HEK293T (cell line): ENCODE measurements at regions not wholly inside any gene's neighbourhood (a gene's known extent, or its start where the extent isn't known, plus 50 kb on each side); places are given as distances from the start of the nearest gene placed in this dataset.

Experiments
- CTCF ChIA-PET: fragments of 350-600 bp; formaldehyde crosslinking; extraction: SDS; loops from one replicate; lab custom pipeline; 2021; ENCODE audit warnings: antibody characterized with exemption, inconsistent platforms; lab: Yijun Ruan, JAX
- POLR2A ChIA-PET: fragments of 350-600 bp; formaldehyde crosslinking; extraction: SDS; loops from one replicate; lab custom pipeline; 2020; ENCODE audit warnings: antibody characterized with exemption, inconsistent platforms; lab: Yijun Ruan, JAX
- DNase-seq: peaks from one replicate; pipeline ENCODE4 v3.0.0; 2012; ENCODE audit warnings: mixed read lengths; ENCODE audit errors: extremely low spot score
- ARNT ChIP-seq: fragments of 450-650 bp; IDR thresholded peaks from 2 replicates; pipeline ENCODE4 v1.6.1; 2017; ENCODE audit warnings: mild to moderate bottlenecking
- BHLHE40 ChIP-seq: fragments of 450-650 bp; IDR thresholded peaks from 2 replicates; pipeline ENCODE4 v1.6.1; 2016; ENCODE audit warnings: mild to moderate bottlenecking, moderate library complexity, borderline replicate concordance
- CTBP1 ChIP-seq: fragments of 450-650 bp; IDR thresholded peaks from 2 replicates; pipeline ENCODE4 v1.6.1; 2016; ENCODE audit warnings: borderline replicate concordance
- ELF4 ChIP-seq: fragments of 450-650 bp; IDR thresholded peaks from 2 replicates; pipeline ENCODE4 v1.6.1; 2017; ENCODE audit warnings: antibody characterized with exemption
- FOXA1 ChIP-seq: fragments of 450-650 bp; IDR thresholded peaks from 2 replicates; pipeline ENCODE4 v1.6.1; 2016; ENCODE audit warnings: mild to moderate bottlenecking
- FOXK2 ChIP-seq: fragments of 450-650 bp; IDR thresholded peaks from 2 replicates; pipeline ENCODE4 v1.6.1; 2016; ENCODE audit warnings: mild to moderate bottlenecking
- FOXM1 ChIP-seq: fragments of 450-650 bp; IDR thresholded peaks from 2 replicates; pipeline ENCODE4 v1.6.1; 2017; ENCODE audit warnings: mild to moderate bottlenecking, borderline replicate concordance
- HDGF ChIP-seq: fragments of 450-650 bp; IDR thresholded peaks from 2 replicates; pipeline ENCODE4 v1.6.1; 2017; ENCODE audit warnings: antibody characterized with exemption, borderline replicate concordance
- L3MBTL2 ChIP-seq: fragments of 450-650 bp; conservative IDR thresholded peaks from 2 replicates; pipeline ENCODE4 v1.6.1; 2016; ENCODE audit warnings: mild to moderate bottlenecking
- LEF1 ChIP-seq: fragments of 450-650 bp; IDR thresholded peaks from 2 replicates; pipeline ENCODE4 v1.6.1; 2017; ENCODE audit warnings: mild to moderate bottlenecking, borderline replicate concordance
- NFRKB ChIP-seq: fragments of 450-650 bp; IDR thresholded peaks from 2 replicates; pipeline ENCODE4 v1.6.1; 2016; ENCODE audit warnings: mild to moderate bottlenecking, moderate library complexity
- PKNOX1 ChIP-seq: fragments of 450-650 bp; IDR thresholded peaks from 2 replicates; pipeline ENCODE4 v1.6.1; 2016
- SP1 ChIP-seq: fragments of 450-650 bp; IDR thresholded peaks from 2 replicates; pipeline ENCODE4 v1.6.1; 2017
- SUZ12 ChIP-seq: fragments of 450-650 bp; IDR thresholded peaks from 2 replicates; pipeline ENCODE4 v1.6.1; 2016; ENCODE audit warnings: mild to moderate bottlenecking
- TARDBP ChIP-seq: fragments of 450-650 bp; IDR thresholded peaks from 2 replicates; pipeline ENCODE4 v1.6.1; 2016
- ZNF384 ChIP-seq: fragments of 450-650 bp; IDR thresholded peaks from 2 replicates; pipeline ENCODE4 v1.6.1; 2016

- CTCF ChIA-PET = no interaction called here
- POLR2A ChIA-PET = no interaction called here
- no peak for DNase-seq
- no peak for TF ChIP-seq TARDBP
- no peak for TF ChIP-seq FOXM1
- no peak for TF ChIP-seq PKNOX1
- no peak for TF ChIP-seq CTBP1
- no peak for TF ChIP-seq SUZ12
- TF ChIP-seq ELF4 = no peak
- no peak for TF ChIP-seq ARNT
- no peak for TF ChIP-seq HDGF
Measured at GRCh38 chr9:120197605-120198004, 382.4 kb downstream of the CDK5RAP2 start.

- ChIA-PET POLR2A (no interaction called here), CTCF (interaction anchor here (0.6 kb wide), 1 partner anchor 10 kb away, joined by 3 read pairs; no protein-coding TSS in a partner anchor)
- DNase-seq = no peak
- TF ChIP-seq FOXA1 = no peak
- no peak for TF ChIP-seq LEF1
- TF ChIP-seq FOXK2 = no peak
- TF ChIP-seq HDGF = no peak
- TF ChIP-seq PKNOX1 = no peak
Measured at GRCh38 chr9:120191141-120191540, 388.8 kb downstream of the CDK5RAP2 start.

- ChIA-PET CTCF (no interaction called here), POLR2A (no interaction called here)
- no peak for DNase-seq
- no peak for TF ChIP-seq NFRKB
Measured at GRCh38 chr9:120187758-120188157, 392.2 kb downstream of the CDK5RAP2 start.

- DNase-seq = no peak
- ChIA-PET CTCF (no interaction called here), POLR2A (no interaction called here)
- TF ChIP-seq FOXA1 = no peak
- no peak for TF ChIP-seq L3MBTL2
- no peak for TF ChIP-seq LEF1
- TF ChIP-seq TARDBP = no peak
- TF ChIP-seq ZNF384 = no peak
- TF ChIP-seq FOXM1 = no peak
- TF ChIP-seq NFRKB = no peak
- no peak for TF ChIP-seq SP1
- no peak for TF ChIP-seq ELF4
- TF ChIP-seq FOXK2 = no peak
- TF ChIP-seq ARNT = no peak
Measured at GRCh38 chr9:120186276-120186675, 393.7 kb downstream of the CDK5RAP2 start.

- ChIA-PET POLR2A (no interaction called here), CTCF (no interaction called here)
- TF ChIP-seq SUZ12 (no peak), CTBP1 (no peak), SP1 (no peak), FOXM1 (no peak), ARNT (no peak), FOXA1 (no peak), BHLHE40 (no peak), ELF4 (no peak), LEF1 (no peak)
- DNase-seq = no peak
Measured at GRCh38 chr9:120184266-120184665, 395.7 kb downstream of the CDK5RAP2 start.

- POLR2A ChIA-PET = no interaction called here
- DNase-seq = no peak
- TF ChIP-seq ZNF384 = no peak
- no peak for TF ChIP-seq FOXK2
- TF ChIP-seq TARDBP = no peak
- no peak for TF ChIP-seq ARNT
- no peak for TF ChIP-seq LEF1
- TF ChIP-seq SUZ12 = no peak
- TF ChIP-seq ELF4 = no peak
- no peak for TF ChIP-seq NFRKB
- no peak for TF ChIP-seq CTBP1
- TF ChIP-seq L3MBTL2 = no peak
- no peak for TF ChIP-seq FOXA1
- TF ChIP-seq FOXM1 = no peak
- no peak for TF ChIP-seq HDGF
- TF ChIP-seq BHLHE40 = no peak
- TF ChIP-seq SP1 = no peak
- TF ChIP-seq PKNOX1 = no peak
- CTCF ChIA-PET = no interaction called here
Measured at GRCh38 chr9:120183615-120184014, 396.4 kb downstream of the CDK5RAP2 start.

- TF ChIP-seq BHLHE40 (no peak), SUZ12 (no peak), TARDBP (no peak), PKNOX1 (no peak), SP1 (no peak), LEF1 (no peak), FOXA1 (no peak), ARNT (no peak), ZNF384 (no peak), L3MBTL2 (no peak), NFRKB (no peak), ELF4 (no peak), FOXK2 (no peak), HDGF (no peak), CTBP1 (no peak), FOXM1 (no peak)
- DNase-seq = no peak
- CTCF ChIA-PET = interaction anchor here (0.5 kb wide), 1 partner anchor 9 kb away, joined by 3 read pairs; no protein-coding TSS in a partner anchor
- POLR2A ChIA-PET = no interaction called here
Measured at GRCh38 chr9:120182011-120182410, 398.0 kb downstream of the CDK5RAP2 start.
